ENCODE measurements at regions not wholly inside any gene's neighbourhood (a gene's known extent, or its start where the extent isn't known, plus 50 kb on each side); places are given as distances from the start of the nearest gene placed in this dataset.

DNA sequence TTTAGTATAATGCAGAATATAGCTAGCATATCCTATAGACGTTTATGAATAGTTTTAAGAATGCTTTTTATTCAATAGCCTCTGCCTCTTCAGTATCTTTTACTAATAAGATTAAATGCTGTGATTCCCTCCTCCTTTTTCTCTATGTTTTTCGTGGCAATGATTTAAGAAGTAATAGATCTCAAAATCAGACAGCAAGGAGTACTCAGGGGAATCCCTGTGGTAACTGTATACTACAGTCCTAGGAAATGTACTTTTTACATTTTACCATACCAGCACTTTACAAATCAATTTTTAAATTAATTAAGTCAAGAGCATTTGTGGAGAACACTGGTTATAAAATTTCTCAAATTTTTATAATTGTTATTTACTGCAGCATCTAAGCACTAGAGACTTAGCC lies 240.6 kb upstream of the CAND1 start:
- TF ChIP-seq EZH2 (IDR thresholded peaks at IDR 0.05) (no peak), POLR2AphosphoS5 (IDR thresholded peaks at IDR 0.05; ENCODE audit: borderline replicate concordance, low read depth, low read length) (no peak), FOXP2 (optimal IDR thresholded peaks at IDR 0.05; ENCODE audit: control extremely low read depth, extremely low read length, insufficient read depth) (no peak)

Data from SK-N-MC (cell line).